Stimulated activated naive B cell treated with anti-CD40 and anti-IgM and Interleukin-4, amounts not matched to agents 10 μg/mL and 1 μg/mL and 100 μg/mL, for 72 hours (primary cell): ENCODE measurements at regions not wholly inside any gene's neighbourhood (a gene's known extent, or its start where the extent isn't known, plus 50 kb on each side); places are given as distances from the start of the nearest gene placed in this dataset.
A peak's percentile ranks its signal among the peaks of the same experiment; 100 is the strongest.
"Not testable (repeated sequence)": the region's sequence is repeated elsewhere in the genome, so short reads cannot be mapped to it uniquely, and the experiment has no call there.

Experiments used
- ATAC-seq, 2 donors: fragments of 150-1000 bp; cut with Tn5 transposase; replicated peaks; 2 replicates each; pipeline ENCODE4 v1.10.0; 2021; ENCODE audit warnings: moderate library complexity in 1 of 2
- DNase-seq: peaks from one replicate; pipeline ENCODE4 v3.0.0; 2021
- H3K27ac Mint-ChIP-seq: one replicate; pipeline ENCODE4 v1.8.0; 2022; ENCODE audit warnings: mild to moderate bottlenecking, mixed read lengths
- H3K27me3 Mint-ChIP-seq, 2 donors: one replicate each; pipeline ENCODE4 v1.8.0; 2022; ENCODE audit warnings: mixed read lengths in 2 of 2
- H3K36me3 Mint-ChIP-seq, 2 donors: one replicate each; pipeline ENCODE4 v1.8.0; 2022; ENCODE audit warnings: mixed read lengths in 2 of 2, mild to moderate bottlenecking in 1 of 2
- H3K4me1 Mint-ChIP-seq, 2 donors: one replicate each; pipeline ENCODE4 v1.8.0; 2022; ENCODE audit warnings: mixed read lengths in 2 of 2, mild to moderate bottlenecking in 1 of 2
- H3K4me3 Mint-ChIP-seq, 2 donors: one replicate each; pipeline ENCODE4 v1.8.0; 2022; ENCODE audit warnings: mild to moderate bottlenecking in 2 of 2, mixed read lengths in 2 of 2, moderate library complexity in 1 of 2
- H3K9me3 Mint-ChIP-seq, 2 donors: one replicate each; pipeline ENCODE4 v1.8.0; 2022; ENCODE audit warnings: mixed read lengths in 2 of 2, mild to moderate bottlenecking in 1 of 2

DNA sequence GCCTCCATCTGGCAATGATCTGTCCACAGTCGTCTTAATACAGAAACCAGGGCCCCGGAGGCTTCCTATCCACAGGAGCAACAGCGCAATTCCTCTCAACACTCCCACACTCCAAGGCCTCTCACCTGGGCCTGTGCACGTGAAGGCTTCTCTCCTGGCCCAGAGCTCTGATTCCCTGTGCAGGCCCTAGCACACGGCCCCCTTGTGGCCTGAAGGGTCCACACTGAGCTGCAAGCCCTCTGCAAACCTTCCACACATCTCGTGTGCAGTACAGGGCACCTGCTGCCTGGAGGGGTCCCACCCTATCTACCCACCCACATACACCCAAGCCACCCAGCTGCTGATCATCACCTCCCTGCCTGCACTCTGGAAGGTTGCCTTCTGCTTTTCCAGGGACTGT is 150.1 kb upstream of the NUDT10 start:
- H3K36me3 Mint-ChIP-seq = no peaks in the 10 kb centered on the region
- no peaks in the 10 kb centered on the region for H3K9me3 Mint-ChIP-seq
- no peak overlapping the region for H3K27ac Mint-ChIP-seq
- DNase-seq (no peak), ATAC-seq (no peak)
- no peaks in the 10 kb centered on the region for H3K4me1 Mint-ChIP-seq
- peaks cover 0 to 3% of the 10 kb centered on the region in 2 donors for H3K27me3 Mint-ChIP-seq
- no peak overlapping the region for H3K4me3 Mint-ChIP-seq

DNA sequence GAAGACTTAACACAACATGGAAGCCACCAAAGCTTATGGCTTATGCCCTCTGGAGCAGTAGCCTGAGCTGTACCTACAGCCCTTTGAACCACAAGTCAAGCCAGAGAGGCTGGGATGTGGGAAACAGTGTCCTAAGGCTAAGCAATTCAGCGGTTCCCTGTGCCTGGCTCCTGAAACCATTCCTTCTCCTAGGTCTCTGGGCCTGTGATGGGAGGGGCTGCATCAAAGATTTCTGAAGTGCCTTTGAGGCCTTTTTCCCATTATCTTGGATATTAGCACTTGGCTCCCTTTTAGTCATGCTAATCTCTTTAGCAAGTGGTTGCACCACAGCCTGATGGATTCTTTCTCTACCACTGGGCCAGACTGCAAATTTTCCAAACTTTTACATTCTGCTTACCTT is 140.5 kb upstream of the NUDT10 start:
- Mint-ChIP-seq H3K9me3 (peaks cover 10 to 12% of the 10 kb centered on the region in 2 donors), H3K27ac (no peak overlapping the region), H3K4me3 (no peak overlapping the region), H3K36me3 (peaks cover 3 to 7% of the 10 kb centered on the region in 2 donors), H3K4me1 (no peaks in the 10 kb centered on the region), H3K27me3 (no peaks in the 10 kb centered on the region)
- no peak for DNase-seq
- ATAC-seq = no peak

DNA sequence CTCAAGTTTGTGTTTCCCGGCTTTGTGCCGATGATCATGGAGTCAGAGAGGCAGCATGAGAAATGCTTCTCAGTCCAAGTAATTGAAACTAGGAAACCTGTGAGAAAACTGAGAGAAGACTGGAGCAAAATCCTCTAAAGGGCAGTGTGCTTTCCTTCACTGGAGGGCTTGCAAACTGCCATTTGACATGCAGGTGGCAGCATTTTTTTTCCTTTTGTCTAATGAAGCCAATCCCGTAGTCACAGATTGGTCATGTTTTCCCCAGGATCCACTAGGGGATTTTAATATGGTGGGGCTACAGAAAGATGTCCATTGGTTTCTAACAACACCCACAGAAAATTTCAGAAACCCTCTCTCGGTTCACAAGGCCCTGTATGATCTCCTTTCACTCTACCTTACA is 117.4 kb upstream of the NUDT10 start:
- Mint-ChIP-seq H3K27me3 (no peaks in the 10 kb centered on the region), H3K27ac (no peak overlapping the region), H3K4me3 (no peak overlapping the region), H3K4me1 (no peaks in the 10 kb centered on the region), H3K36me3 (no peaks in the 10 kb centered on the region), H3K9me3 (no peaks in the 10 kb centered on the region)
- ATAC-seq = no peak
- DNase-seq = no peak

DNA sequence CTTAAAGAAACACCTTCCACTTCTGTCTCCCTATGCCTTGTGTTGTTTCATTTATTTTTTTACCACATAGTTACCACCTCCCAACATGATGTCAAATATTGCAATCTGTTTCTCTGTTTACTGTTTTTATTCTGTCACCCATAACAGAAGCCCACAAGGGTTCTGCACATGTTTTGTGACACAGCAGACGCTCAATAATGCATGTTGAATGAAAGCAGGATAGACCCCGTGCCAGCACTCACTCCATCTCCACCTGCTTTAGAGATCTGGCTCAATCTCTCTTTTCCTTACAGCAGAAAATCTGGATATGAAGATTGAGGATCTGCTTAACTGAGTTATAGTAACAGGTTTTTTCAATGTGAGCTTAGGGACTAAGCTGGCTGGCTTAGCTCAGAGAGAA is 116.8 kb upstream of the NUDT10 start:
- DNase-seq = no peak
- Mint-ChIP-seq H3K4me3 (no peak overlapping the region), H3K27ac (no peak overlapping the region), H3K27me3 (no peaks in the 10 kb centered on the region), H3K36me3 (no peaks in the 10 kb centered on the region), H3K4me1 (no peaks in the 10 kb centered on the region), H3K9me3 (no peaks in the 10 kb centered on the region)
- ATAC-seq = no peak

DNA sequence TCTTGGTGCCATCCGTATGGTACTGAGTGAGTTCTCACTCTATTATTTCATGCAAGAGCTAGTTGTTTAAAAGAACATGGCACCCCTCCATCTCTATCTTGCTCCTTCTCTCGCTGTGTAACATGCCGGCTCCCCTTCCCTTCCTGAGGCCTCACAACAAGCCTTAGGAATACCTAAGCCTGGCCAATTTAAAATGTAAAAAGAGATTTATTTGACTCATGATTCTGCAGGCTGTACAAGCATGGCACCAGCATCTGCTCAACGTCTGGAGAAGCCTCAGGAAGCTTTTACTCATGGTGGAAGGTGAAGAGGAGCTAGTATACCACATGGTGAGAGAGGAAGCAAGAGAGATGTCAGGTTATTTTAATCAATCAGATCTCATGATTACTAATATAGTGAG is 90.4 kb upstream of the NUDT10 start:
- H3K9me3 Mint-ChIP-seq = peaks cover 23 to 27% of the 10 kb centered on the region in 2 donors
- peaks cover 6 to 15% of the 10 kb centered on the region in 2 donors for H3K36me3 Mint-ChIP-seq

DNA sequence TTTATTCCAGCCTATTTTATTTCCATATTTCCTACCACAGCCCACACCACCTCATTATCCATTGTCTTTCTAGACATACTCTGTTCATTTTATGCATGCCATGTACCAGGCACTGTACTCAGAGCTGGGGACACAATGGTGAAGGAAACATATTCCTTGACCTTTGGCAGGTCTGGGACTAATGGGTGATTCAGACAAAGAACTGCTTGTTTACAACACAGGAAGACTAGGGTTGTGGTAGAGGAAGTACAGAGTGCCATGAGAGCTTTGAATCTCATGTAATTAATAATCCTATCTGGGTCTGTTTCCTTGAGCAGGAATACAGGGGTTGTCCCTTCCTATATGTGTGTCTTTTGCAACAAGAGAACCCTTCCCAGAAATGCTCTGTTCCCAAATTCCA is 75.1 kb upstream of the NUDT10 start:
- no peak for ATAC-seq
- H3K27ac Mint-ChIP-seq = no peak overlapping the region

More for the DNA sequence above, 90.4 kb upstream of the NUDT10 start:
- DNase-seq (no peak), ATAC-seq (no peak)
- H3K27ac Mint-ChIP-seq = no peak overlapping the region
- no peak overlapping the region for H3K4me3 Mint-ChIP-seq
- H3K27me3 Mint-ChIP-seq = no peaks in the 10 kb centered on the region
- no peaks in the 10 kb centered on the region for H3K4me1 Mint-ChIP-seq

DNA sequence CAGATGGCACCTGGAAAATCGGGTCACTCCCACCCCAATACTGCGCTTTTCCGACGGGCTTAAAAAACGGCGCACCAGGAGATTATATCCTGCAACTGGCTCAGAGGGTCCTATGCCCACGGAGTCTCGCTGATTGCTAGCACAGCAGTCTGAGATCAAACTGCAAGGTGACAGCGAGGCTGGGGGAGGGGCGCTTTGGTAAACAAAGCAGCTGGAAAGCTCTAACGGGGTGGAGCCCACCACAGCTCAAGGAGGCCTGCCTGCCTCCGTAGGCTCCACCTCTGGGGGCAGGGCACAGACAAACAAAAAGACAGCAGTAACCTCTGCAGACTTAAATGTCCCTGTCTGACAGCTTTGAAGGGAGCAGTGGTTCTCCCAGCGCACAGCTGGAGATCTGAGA is 70.4 kb upstream of the NUDT10 start:
- not testable (repeated sequence) for H3K27me3 Mint-ChIP-seq, DNase-seq, H3K4me3 Mint-ChIP-seq, H3K4me1 Mint-ChIP-seq, H3K27ac Mint-ChIP-seq, ATAC-seq, H3K9me3 Mint-ChIP-seq
- peaks cover 2 to 10% of the 10 kb centered on the region in 2 donors for H3K36me3 Mint-ChIP-seq

More for the DNA sequence above, 75.1 kb upstream of the NUDT10 start:
- Mint-ChIP-seq H3K36me3 (peaks cover 0 to 4% of the 10 kb centered on the region in 2 donors), H3K27me3 (no peaks in the 10 kb centered on the region), H3K9me3 (peaks cover 0 to 5% of the 10 kb centered on the region in 2 donors), H3K4me1 (no peaks in the 10 kb centered on the region), H3K4me3 (no peak overlapping the region)
- no peak for DNase-seq

DNA sequence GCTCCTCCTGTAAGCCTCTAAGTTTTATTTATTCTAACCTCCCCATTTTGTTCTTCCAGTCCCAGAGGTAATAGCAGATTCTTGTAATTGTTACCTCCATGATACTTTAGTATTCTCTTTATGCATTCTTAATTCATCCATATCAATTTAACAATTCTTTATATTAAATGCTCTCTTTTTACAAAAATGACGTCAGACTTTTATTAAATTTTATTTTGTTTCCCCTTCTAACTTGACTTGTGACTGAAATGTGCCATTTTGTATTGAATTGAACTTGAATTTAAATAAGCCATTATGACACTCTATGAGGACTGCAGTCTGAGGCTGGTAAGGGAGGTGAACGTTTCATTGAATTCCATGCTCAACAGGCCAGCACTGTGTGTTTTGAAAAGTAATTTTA is 60.0 kb upstream of the NUDT10 start:
- H3K36me3 Mint-ChIP-seq = no peaks in the 10 kb centered on the region
- peaks cover 0 to 4% of the 10 kb centered on the region in 2 donors for H3K27me3 Mint-ChIP-seq
- H3K4me1 Mint-ChIP-seq = no peaks in the 10 kb centered on the region
- no peak for ATAC-seq
- H3K9me3 Mint-ChIP-seq = no peaks in the 10 kb centered on the region
- H3K4me3 Mint-ChIP-seq = no peak overlapping the region
- no peak for DNase-seq
- H3K27ac Mint-ChIP-seq = no peak overlapping the region

DNA sequence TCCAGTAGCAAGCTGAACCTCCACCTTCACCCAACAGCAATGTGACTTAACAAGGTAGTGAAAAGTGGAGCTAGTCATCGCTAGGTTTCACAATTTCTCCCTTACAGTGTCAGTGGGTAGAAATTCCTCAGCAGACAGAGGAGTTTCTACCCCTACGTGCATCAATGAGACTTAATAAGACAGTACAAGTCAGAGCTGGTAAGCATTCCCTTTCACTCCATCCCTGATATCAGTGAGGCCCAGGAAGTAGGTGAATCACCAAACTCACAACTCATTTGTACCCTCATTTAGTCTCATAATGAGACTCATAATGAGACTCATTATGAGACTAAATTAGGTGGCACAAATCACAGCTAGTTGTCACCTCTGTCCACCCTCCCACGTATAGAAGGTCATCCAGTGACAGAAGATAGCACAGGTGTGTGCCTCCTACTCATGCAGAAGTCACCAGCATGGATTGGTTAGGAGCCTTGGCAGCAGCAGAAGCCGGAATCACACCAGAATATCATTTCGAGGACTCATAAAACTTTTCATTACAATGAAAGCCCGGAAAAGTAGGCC is 50.8 kb upstream of the NUDT10 start:
- DNase-seq (no peak), ATAC-seq (peak in 1 of 2 donors; percentile 16)
- Mint-ChIP-seq H3K27ac (no peak overlapping the region), H3K27me3 (peaks cover 0 to 4% of the 10 kb centered on the region in 2 donors), H3K9me3 (peaks cover 0 to 5% of the 10 kb centered on the region in 2 donors), H3K4me3 (no peak overlapping the region), H3K4me1 (no peaks in the 10 kb centered on the region), H3K36me3 (peaks cover 0 to 4% of the 10 kb centered on the region in 2 donors)
